ENCODE measurements at regions not wholly inside any gene's neighbourhood (a gene's known extent, or its start where the extent isn't known, plus 50 kb on each side); places are given as distances from the start of the nearest gene placed in this dataset.
"Not testable (repeated sequence)": the region's sequence is repeated elsewhere in the genome, so short reads cannot be mapped to it uniquely, and the experiment has no call there.

DNA sequence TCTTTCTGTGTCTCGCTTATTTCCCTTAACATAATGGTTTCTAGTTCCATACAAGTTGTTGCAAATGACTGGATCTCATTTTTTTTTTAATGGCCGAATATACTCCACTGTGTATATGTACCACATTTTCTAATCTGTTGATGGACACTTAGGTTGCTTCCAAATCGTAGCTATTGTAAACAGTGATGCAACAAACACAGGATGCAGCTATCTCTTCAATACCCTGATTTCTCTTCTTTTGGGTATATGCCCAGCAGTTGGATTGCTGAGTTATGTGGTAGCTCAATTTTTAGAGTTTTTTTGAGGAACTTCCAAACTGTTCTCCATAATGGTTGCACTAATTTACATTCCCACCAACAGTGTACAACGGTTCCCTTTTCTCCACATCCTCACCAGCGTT is 100.4 kb upstream of the CHORDC1 start:
- DNase-seq (ENCODE audit: low read depth), result no peak
- in situ Hi-C loops (cut with HindIII; ENCODE audit: low pct_unique_long_range_greater_than_20kb, low sequenced_read_pairs), result no loop called here

DNA sequence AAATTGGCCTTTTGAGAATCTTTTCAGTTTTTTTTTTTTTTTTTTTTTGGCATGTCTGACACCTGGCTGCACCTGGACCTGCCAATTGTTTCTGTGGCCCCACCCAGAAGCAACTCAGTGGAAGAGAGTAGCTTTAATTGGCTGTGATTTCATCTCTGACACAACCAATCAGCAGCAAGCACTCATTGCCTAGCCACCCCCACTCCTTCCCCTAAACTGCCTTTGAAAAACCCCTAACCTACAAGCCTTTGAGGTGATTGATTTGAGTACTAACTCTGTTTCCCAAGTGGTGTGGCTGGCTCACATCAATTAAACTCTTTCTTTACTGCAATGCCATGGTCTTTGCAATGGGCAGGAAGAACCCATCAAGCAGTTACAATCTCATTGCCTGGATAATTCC is 98.2 kb upstream of the CHORDC1 start:
- no peak for DNase-seq (ENCODE audit: low read depth)
- in situ Hi-C loops (cut with HindIII; ENCODE audit: low pct_unique_long_range_greater_than_20kb, low sequenced_read_pairs), result no loop called here

DNA sequence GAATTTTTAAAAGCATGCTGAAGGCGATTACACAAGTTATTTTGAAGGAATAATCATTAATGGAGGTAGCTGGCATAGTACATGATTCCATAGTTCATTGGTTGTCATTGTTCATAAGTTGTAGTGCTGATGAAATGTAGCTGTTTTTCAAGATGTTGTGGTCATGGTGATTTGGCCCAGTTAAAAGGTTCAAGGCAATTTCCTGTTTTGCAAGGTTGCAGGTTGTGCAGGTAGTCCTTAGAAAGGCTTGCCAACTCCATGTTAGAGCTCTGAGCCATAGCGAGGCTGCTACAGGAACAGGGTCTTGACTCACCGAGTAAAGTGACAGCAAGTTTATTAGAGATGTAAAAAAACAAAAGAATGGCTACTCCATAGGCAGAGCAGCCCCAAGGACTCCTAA is 95.8 kb upstream of the CHORDC1 start:
- in situ Hi-C loops (cut with HindIII; ENCODE audit: low pct_unique_long_range_greater_than_20kb, low sequenced_read_pairs), result no loop called here
- DNase-seq (ENCODE audit: low read depth), result no peak

DNA sequence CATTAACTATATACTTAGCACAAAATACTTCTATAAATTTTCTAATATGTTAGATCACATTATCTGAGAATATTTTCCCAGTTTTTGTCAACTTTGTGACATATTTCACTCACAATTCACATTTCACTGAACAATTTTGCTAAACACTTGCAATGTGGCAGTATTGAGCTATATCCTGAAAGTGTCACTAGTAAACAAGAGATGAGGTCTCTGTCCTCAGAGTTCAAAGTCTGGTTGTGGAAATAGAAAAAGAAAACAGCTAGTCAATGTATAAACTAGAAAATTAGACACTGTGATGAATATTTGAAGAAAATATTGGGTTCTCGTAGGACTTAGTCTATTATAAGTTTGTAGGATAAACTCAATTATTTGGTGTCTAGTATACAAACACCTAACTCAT is 87.4 kb upstream of the CHORDC1 start:
- in situ Hi-C loops (cut with HindIII; ENCODE audit: low pct_unique_long_range_greater_than_20kb, low sequenced_read_pairs), result no loop called here
- no peak for DNase-seq (ENCODE audit: low read depth)

DNA sequence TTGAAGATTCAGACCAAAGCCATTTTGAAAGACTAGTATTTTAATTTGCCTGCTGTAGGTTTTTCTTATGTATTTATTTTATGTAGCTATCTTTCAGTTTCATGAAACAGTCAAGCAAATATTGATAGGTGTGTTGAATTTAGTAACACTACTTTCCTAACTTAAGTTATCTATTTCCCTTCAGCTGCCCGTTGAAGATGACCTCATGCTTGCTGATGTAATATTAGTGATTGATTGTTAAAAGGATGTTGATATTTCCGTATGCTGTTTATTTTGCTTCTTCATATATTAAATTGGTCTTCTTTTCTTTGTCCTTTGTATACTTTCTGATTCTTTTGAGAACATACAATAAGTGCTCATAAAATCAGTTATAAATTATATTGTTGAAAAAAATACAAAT is 86.8 kb upstream of the CHORDC1 start:
- no peak for DNase-seq (ENCODE audit: low read depth)
- in situ Hi-C loops (cut with HindIII; ENCODE audit: low pct_unique_long_range_greater_than_20kb, low sequenced_read_pairs), result no loop called here

DNA sequence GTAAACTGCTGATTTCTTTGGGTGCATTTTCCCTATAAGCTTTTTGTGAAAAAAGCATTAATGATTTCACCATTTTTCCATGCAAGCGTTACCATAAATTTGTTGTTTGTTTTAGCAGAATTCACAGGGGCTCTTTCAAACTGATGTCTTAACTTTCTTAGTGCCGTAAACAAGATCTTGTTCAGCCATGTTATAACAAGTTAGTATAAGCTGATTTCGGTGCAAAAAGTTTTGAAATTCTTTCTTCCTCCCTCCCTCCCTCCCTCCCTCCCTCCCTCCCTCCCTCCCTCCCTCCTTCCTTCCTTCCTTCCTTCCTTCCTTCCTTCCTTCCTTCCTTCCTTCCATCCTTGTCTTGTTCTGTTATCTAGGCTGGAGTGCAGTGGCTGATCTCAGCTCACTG is 71.7 kb upstream of the CHORDC1 start:
- in situ Hi-C loops (cut with HindIII; ENCODE audit: low pct_unique_long_range_greater_than_20kb, low sequenced_read_pairs), result no loop called here
- no peak for DNase-seq (ENCODE audit: low read depth)

DNA sequence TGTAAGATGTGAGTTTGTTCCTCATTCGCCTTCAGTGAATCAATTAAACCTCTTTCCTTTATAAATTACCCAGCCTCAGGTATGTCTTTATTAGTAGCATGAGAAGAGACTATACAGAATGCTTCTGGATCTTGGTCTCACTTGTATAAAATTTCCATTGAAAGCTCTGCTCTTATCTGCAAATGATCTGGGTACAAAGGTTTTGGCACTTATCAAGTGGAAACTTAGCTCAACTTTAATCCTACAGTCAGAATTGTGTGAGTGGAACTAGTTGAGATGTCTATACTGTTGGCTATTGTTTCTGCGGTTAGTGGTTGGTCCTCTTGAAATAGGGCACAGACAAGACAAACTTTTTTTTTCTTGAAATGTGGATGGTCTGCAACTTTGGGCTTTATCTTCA is 71.2 kb upstream of the CHORDC1 start:
- DNase-seq (ENCODE audit: low read depth), result no peak
- in situ Hi-C loops (cut with HindIII; ENCODE audit: low pct_unique_long_range_greater_than_20kb, low sequenced_read_pairs), result no loop called here

DNA sequence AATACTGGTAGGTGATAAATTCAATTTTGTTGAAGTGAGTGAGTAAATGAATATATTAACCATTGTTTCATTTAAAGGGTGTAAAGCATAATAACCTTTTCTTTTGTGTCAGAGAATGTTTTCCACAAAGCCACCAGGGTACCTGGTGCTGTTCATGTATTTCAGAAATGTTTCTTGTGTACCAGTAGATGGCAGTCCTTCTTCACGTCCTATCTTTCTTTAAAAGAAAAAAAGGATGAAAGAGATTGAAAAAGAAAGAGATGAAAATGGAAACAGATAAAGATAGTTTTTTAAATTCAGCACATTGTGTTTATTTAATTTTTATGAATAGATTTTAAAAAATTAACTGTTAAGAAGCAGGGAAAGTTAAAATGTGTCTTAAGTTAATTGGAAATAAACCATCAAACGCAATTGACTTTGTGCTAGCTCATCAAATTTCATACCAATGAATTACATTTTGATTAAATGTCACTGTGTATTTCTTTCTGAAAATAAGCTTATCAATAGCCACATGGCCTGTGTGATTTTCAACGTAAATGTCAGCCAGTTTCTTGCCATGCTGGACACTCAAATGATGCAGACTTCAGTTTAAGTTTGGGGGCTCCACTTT is 65.5 kb upstream of the CHORDC1 start:
- DNase-seq (ENCODE audit: low read depth), result peak; percentile 0
- in situ Hi-C loops (cut with HindIII; ENCODE audit: low pct_unique_long_range_greater_than_20kb, low sequenced_read_pairs), result no loop called here

DNA sequence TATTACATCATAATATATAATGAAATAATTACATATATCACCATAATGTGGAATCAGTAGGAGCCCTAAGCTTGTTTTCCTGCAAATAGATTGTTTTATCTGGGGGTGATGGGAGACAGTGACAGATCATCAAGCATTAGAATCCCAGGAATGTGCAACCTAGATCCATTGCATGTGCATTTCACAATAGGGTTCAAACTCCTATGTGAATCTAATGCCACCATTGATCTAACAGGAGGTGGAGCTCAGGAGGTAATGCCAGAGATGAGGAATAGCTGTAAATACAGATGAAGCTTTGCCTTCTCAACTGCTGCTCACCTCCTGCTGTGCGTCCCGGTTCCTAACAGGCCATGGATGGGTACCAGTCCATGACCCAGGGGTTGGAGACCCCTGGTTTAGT is 63.8 kb upstream of the CHORDC1 start:
- in situ Hi-C loops (cut with HindIII; ENCODE audit: low pct_unique_long_range_greater_than_20kb, low sequenced_read_pairs), result no loop called here
- no peak for DNase-seq (ENCODE audit: low read depth)

DNA sequence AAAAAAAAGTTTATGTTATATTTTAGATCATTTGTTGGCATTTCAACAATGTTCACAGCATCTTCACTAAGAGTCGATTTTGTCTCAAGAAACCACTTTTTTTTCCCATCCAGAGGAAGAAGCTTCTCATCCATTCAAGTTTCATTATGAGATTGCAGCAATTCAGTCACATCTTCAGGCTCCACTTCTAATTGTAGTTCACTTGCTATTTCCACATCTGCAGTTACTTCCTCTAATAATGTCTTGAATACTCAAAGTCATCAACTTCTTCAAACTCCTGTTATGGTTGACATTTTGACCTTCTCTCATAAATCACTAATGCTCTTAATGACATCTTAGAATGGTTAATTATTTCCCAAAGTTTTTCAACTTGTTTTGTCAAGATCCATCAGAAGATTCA is 61.3 kb upstream of the CHORDC1 start:
- in situ Hi-C loops (cut with HindIII; ENCODE audit: low pct_unique_long_range_greater_than_20kb, low sequenced_read_pairs), result no loop called here
- no peak for DNase-seq (ENCODE audit: low read depth)

DNA sequence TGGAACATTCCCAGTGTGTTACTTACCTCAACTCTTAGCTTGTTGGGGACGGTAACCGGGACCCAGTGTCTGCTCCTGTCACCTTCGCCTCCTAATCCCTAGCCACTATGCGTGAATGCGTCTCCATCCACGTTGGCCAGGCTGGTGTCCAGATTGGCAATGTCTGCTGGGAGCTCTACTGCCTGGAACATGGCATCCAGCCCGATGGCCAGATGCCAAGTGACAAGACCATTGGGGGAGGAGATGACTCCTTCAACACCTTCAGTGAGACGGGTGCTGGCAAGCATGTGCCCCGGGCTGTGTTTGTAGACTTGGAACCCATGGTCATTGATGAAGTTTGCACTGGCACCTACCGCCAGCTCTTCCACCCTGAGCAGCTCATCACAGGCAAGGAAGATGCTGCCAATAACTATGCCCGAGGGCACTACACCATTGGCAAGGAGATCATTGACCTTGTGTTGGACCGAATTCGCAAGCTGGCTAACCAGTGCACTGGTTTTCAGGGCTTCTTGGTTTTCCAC is 59.8 kb upstream of the CHORDC1 start:
- in situ Hi-C loops (cut with HindIII; ENCODE audit: low pct_unique_long_range_greater_than_20kb, low sequenced_read_pairs); DNase-seq (ENCODE audit: low read depth): not testable (repeated sequence)

DNA sequence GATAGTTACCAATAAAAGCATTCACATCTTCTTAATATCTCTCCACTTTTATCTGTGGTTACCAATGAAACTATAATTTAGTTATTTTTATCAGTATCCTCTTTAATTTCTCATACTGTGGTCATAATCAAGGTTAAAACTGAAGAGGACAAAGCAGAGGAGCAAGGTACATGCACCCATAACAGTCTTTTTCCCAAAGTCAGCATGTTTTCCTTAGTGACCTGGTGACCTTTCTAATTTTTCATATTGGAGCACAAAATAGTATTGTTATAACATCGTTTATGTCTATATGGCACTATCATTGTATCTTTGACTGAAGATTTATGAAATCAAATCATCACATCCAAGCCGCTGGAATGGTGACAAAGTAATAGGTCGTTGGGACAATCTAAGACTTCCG is 51.5 kb upstream of the CHORDC1 start:
- in situ Hi-C loops (cut with HindIII; ENCODE audit: low pct_unique_long_range_greater_than_20kb, low sequenced_read_pairs), result no loop called here
- no peak for DNase-seq (ENCODE audit: low read depth)

Measured in Caki2 (cell line).